LNCAP (cell line): ENCODE measurements at regions not wholly inside any gene's neighbourhood (a gene's known extent, or its start where the extent isn't known, plus 50 kb on each side); places are given as distances from the start of the nearest gene placed in this dataset.

Source experiments
- CTCF ChIP-seq: fragments of 450-650 bp; IDR thresholded peaks from 2 replicates; pipeline ENCODE4 v1.5.1; 2017; ENCODE audit warnings: mild to moderate bottlenecking

GRCh38 chr1:213690341-213690917 is 297.3 kb upstream of the PROX1 start:
- no peak for TF ChIP-seq CTCF

GRCh38 chr1:213692321-213692720 is 295.5 kb upstream of the PROX1 start:
- TF ChIP-seq CTCF: no peak

- no peak for TF ChIP-seq CTCF
Measured at GRCh38 chr1:213693864-213694263, 293.9 kb upstream of the PROX1 start.

GRCh38 chr1:213697192-213697802 is 290.5 kb upstream of the PROX1 start:
- TF ChIP-seq CTCF: no peak

GRCh38 chr1:213698092-213698702 is 289.6 kb upstream of the PROX1 start:
- no peak for TF ChIP-seq CTCF

GRCh38 chr1:213702703-213703102 is 285.1 kb upstream of the PROX1 start:
- no peak for TF ChIP-seq CTCF

- TF ChIP-seq CTCF: no peak
Measured at GRCh38 chr1:213704941-213705340, 282.8 kb upstream of the PROX1 start.
